Stimulated activated CD4-positive, alpha-beta T cell treated with anti-CD3 and anti-CD28 coated beads, Interleukin-12 subunit alpha, Interleukin-12 subunit beta, amount 100 ng/mL, for 48 hours (primary cell): ENCODE measurements at regions not wholly inside any gene's neighbourhood (a gene's known extent, or its start where the extent isn't known, plus 50 kb on each side); places are given as distances from the start of the nearest gene placed in this dataset.
"Not testable (repeated sequence)": the region's sequence is repeated elsewhere in the genome, so short reads cannot be mapped to it uniquely, and the experiment has no call there.

ENCODE experiments used
- DNase-seq, 3 donors: peaks; one replicate each; pipeline ENCODE4 v3.0.0-alpha.2; 2020; ENCODE audit warnings: low read depth in 2 of 3, low spot score in 1 of 3

GRCh38 chr1:98292994-98293393, 368.5 kb upstream of the SNX7 start:
- no peak for DNase-seq

- DNase-seq: no peak
Measured at GRCh38 chr1:98289311-98289710, 368.5 kb upstream of the DPYD start.

DNA sequence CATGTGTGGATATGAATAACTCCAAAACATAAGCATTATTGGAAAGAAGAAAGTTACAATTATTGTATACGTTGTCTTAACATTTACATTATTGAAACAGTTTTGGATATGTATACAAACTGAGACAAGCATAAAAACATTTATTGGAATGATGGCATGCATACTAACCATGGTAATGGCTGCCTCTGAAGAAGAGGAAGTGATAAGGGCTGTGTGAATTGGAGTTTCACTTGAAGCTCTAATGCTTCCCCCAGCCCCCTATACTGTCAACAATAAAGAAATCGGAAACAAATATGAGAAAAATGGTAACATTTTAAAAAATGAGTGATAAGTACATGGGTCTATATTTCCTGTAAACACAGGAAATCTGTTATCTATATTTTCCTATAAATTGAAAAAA, 367.7 kb upstream of the DPYD start:
- no peak for DNase-seq

GRCh38 chr1:98287626-98288025, 366.8 kb upstream of the DPYD start:
- DNase-seq: no peak

DNA sequence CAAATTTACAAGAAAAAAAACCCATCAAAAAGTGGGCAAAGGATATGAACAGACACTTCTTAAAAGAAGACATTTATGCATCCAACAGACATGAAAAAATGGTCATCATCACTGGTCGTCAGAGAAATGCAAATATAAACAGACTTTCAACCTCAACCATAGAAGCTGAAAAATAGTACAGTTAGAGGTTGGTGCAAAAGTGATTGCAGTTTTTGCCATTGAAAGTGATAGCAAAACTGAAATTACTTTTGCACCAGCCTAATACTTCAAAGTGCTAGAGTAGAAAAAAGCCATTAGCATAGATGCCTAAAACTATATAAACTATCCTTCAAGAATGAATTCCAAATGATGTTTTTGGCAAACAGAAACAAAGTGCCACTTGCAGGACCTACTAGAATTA, 365.8 kb upstream of the DPYD start:
- no peak for DNase-seq

GRCh38 chr1:98285286-98285685, 364.5 kb upstream of the DPYD start:
- not testable (repeated sequence) for DNase-seq

DNA sequence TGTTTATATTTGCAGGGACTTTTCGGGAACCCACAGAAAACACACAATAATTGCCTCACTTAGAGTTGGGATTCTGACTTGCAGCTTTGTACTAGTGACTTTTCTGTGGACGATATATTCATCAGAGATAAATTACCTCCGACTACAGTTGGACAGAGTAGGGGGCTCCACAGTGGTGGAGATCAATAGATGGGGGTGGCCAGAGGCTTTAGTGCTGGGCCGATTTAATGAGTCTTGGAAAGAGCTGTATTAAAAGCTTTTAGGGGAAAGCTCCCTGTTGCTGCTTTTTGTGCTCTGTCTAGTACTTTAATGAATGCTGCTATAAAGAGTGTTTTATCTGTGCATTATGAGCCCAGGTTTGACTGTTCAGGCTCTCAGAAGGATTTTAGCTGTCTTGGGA, 359.2 kb upstream of the DPYD start:
- no peak for DNase-seq

DNA sequence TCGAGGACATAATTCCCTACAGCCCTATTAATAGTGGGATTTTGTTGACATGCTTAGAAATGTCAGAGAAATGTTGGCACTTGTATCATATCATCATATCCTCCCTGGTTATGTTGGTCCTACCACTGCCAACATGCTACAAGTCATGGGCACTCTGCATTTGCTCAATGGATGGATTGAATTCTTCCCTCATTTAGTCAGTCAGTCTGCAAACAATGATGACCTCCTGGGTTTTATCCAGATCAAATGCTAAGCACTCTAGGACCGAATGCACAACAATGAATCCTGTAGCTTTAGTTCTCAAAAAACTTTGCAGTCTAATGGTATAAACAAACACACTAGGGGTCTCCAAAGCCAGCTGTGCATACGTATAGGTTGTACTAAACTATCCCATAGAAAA, 357.2 kb upstream of the DPYD start:
- no peak for DNase-seq

- no peak for DNase-seq
Measured at GRCh38 chr1:98277118-98277517, 356.3 kb upstream of the DPYD start.

GRCh38 chr1:98276514-98276913, 355.7 kb upstream of the DPYD start:
- no peak for DNase-seq

DNA sequence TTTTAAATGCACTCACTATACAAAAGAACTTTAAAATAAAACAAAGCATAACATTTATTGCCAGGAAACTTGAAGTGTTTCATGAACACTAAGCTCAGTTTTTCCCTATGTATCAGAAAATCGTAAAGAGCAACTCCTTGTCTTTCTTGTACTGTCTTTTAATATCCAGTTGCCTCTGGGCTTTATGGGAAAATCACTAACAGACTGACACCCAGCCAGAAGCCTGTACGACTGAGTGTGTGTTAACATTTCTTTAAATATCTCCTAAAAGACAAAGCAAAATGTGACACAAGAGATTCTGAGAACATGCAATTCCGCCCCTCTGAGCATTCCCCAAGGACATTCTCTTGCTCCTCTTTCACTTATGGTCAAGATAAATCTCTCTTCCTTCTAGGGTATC, 347.5 kb upstream of the DPYD start:
- DNase-seq: no peak

DNA sequence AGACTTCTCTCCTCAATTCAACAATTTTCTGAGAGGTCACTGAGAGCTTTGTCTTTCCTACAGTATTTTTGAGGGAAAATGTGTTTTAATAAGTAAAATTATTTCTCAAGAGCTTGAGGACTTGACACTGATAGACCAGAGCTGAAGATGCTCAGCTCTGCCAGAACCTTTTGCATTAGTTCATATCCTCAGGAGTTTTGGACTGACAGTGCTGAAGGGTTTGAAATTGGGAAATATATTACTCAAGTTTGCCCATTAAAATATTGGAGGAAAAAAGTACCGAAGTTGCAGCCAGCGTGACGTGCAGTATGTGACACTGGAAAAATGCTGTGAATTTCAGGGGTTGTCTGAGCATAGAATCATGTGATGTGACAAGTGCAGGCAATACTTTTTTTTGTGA, 346.6 kb upstream of the DPYD start:
- no peak for DNase-seq

GRCh38 chr1:98264727-98265126, 343.9 kb upstream of the DPYD start:
- DNase-seq: no peak

DNA sequence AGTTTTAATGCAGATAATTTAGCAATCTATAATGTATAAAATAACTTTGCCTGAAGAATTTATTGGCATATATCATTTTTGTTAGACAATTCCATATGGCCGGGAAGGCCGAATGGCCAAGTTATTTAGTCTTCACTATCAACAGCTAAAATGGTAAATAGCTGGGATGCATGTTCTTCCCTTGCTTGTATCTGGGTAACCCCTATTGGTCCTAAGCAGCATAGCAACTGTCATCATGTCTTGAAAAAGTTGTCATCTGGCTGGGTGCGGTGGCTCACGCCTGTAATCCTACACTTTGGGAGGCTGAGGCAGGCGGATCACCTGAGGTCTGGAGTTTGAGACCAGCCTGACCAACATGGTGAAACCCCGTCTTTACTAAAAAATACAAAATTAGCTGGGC, 340.0 kb upstream of the DPYD start:
- DNase-seq: no peak

- DNase-seq: no peak
Measured at GRCh38 chr1:98260412-98260811, 339.6 kb upstream of the DPYD start.

DNA sequence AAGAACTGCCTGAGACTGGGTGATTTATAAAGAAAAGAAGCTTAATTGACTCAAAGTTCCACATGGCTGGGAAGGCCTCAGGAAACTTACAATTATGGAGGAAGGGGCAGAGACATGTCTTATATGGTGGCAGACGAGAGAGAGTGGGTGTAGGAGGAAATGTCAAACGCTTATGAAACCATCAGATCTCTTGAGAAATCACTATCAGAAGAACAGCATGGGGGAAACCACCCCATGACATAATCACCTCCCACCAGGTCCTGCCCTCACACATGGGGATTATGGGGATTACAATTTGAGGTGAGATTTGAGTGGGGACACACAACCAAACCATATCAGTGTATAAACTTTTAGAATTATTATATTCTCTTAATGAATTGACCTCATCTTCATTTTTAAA, 335.9 kb upstream of the DPYD start:
- no peak for DNase-seq

GRCh38 chr1:98253145-98253544, 332.3 kb upstream of the DPYD start:
- no peak for DNase-seq

DNA sequence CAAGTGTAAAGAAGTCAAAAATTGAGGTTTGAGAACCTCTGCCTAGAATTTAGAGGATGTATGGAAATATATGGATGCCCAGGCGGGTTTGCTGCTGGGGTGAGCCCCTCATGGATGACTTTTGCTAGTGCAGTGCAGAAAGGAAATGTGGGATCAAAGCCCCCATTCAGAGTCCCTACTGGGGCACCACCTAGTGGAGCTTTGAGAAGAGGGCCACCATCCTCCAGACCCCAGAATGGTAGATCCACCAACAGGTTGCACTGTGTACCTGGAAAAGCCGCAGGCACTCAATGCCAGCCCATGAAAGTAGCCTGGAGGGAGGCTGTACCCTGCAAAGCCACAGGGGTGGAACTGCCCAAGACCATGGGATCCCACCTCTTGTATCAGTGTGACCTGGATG, 330.7 kb upstream of the DPYD start:
- DNase-seq: no peak

DNA sequence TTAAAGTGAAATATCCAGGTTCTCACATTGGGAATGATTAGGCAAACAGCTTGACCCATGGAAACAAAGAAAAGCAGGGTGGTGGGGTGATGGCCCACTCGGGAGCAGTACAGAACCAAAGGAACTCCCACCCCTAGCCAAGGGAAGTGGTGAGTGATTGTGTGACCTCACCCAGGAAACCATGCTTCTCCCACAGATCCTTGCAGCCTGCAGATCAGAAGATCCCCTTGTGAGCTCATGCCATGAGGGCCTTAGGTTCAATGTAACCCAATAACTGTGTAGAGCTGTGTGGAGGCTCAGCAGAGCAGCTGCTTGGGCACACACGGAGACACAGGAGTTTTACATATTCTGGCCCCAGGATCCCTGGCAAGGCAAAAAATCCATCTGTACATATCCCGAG, 311.8 kb upstream of the DPYD start:
- no peak for DNase-seq

DNA sequence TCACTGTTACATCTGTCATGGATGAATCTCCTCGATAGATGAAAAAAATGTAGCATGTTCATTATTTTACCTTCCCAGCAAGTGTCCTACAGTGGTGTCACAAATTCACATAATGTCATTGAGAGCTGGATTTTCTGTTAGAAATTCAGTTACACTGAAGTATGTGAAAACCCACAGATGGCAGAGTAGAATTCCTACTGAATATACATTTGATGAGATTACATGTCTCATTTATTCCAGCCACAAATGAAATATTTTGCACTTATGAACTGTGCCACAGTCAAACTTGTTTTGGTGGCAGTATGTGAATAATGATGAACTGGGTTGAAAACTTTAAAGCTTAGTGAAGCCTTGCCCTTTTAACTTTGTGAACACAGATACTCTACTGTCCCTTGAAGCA, 301.9 kb upstream of the DPYD start:
- DNase-seq: no peak

DNA sequence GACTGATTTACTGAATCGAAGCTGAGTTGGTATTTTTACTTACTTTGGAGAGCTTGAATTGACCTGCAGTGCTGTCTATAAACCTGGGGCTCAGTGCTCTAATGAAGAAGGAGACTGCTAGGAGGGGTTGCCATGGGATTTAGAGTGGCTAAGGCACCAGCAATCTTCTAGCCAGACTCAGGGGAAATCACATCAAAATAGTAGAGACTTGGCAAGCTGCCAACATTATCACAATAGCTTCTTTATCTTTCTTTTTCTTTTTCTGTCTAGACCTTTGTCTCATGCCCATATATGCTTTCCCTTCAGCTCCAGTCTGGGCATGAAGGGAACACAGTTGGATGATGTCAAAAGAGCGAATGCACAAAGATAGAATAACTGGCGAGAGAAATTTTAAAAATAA, 301.1 kb upstream of the DPYD start:
- no peak for DNase-seq

GRCh38 chr1:98217601-98218000, 296.8 kb upstream of the DPYD start:
- no peak for DNase-seq

DNA sequence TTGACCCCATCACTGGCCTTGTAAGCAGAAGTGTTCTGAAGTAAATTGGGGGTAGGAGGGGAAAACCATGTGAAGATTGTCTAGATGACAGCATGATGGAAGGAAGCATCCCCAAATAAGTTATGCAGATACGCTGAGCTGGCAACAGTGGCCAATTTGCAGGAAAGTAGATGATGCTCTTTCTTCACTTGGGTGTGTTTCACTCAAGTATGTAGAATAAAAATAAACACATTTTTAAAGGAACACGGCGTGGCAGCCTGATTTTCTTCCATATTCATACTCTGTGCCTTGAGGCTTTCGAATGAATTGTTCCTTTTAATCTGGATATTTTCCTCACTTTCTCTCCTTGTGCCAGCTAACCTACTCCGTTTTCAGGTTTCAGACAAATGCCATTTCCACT, 295.5 kb upstream of the DPYD start:
- DNase-seq: no peak

DNA sequence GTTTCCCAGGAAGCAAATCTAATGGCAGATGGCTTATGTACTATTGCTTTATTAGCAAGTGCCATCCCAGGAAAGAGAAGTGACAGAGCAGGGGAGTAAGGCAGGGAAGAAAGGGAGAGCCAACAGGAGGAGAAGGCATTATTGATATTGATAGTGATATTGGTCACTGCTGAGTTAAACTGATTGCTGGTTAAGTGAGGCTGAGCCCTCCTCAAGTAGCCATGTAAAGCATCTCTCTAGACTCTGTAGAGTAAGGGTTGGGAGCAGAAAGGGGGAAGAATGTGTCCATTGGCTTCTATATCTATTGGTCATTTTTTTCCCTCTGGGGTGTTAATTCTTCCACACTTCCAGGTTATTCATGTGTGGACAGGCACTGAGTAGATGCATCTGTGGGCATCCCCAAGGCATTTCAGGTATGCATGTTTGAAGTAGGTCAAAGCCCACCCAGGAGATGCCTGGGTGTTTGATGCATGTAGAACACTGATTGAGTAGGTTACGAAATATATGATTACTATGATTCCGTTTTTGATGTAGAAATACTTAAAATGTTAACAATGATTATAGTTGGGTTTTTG, 290.5 kb upstream of the DPYD start:
- no peak for DNase-seq
